ENCODE measurements at regions not wholly inside any gene's neighbourhood (a gene's known extent, or its start where the extent isn't known, plus 50 kb on each side); places are given as distances from the start of the nearest gene placed in this dataset.

DNA sequence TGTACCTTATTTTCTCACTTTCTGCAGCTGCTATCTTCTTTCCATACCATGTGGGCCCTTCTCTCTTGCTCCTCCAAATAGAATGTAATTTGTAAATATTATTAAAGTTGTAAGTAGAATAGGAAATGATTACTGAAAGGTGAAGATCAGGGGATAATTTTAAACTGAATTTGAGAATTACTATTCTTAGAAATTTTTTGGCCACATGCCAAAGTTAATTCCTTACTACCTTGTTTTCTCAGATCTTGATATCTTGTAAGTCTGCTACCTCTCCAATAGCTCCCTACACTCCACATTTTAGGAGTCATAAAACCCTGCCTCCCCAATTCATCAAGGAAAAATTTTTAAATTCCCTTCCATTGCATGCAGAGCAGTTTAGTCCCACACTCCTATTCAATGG, 442.7 kb downstream of the SATB2 start:
- Mint-ChIP-seq H3K27me3 (no peaks in the 10 kb centered on the region), H3K4me3 (no peak overlapping the region)

DNA sequence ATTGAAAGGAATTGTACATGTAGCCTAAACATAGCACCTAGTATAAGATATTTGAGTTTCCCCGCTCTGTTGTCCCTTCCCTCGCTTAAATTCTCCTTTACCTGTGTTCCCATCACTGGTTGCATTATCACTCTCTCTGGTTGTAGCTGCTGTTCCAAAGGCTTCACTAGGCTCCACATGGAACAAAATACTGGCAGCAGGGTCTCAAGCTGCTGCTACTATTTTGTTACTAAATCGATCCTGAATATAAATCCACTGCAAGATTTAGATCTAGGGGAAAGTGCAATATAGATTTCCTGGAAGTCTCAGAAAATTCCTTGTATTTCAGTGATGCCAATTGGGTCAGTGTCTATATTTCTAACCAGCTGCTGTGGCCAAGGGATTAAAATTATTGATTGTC, 443.5 kb downstream of the SATB2 start:
- H3K36me3 Mint-ChIP-seq, result no peaks in the 10 kb centered on the region
- no peaks in the 10 kb centered on the region for H3K9me3 Mint-ChIP-seq
- no peak overlapping the region for H3K27ac Mint-ChIP-seq
- H3K4me3 Mint-ChIP-seq, result no peak overlapping the region
- no peaks in the 10 kb centered on the region for H3K4me1 Mint-ChIP-seq
- H3K27me3 Mint-ChIP-seq, result no peaks in the 10 kb centered on the region

More for the DNA sequence above, 442.7 kb downstream of the SATB2 start:
- H3K4me1 Mint-ChIP-seq, result no peaks in the 10 kb centered on the region
- H3K36me3 Mint-ChIP-seq, result no peaks in the 10 kb centered on the region
- H3K9me3 Mint-ChIP-seq, result no peaks in the 10 kb centered on the region
- no peak overlapping the region for H3K27ac Mint-ChIP-seq

DNA sequence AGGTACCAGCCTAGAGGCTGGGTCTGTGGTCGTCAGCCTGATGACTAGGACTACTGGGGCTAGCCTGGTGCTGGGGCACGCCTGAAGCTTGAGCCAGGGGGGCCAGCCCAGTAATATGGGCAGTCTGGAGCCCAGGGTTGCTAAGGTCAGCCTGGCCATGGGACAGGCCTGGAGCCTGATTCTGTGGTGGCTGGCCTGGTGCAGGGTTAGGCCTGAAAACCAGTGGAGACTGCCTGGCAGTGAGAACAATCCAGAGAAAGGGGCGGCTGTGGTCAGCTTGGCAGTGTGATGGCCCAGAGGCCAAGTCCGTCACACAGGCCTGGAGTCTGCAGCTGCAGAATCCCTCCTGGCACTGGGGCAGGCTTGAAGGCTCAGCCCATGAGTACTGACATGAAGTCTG, 445.8 kb downstream of the SATB2 start:
- Mint-ChIP-seq H3K36me3 (no peaks in the 10 kb centered on the region), H3K27me3 (no peaks in the 10 kb centered on the region), H3K9me3 (no peaks in the 10 kb centered on the region), H3K4me3 (no peak overlapping the region), H3K27ac (no peak overlapping the region), H3K4me1 (no peaks in the 10 kb centered on the region)

DNA sequence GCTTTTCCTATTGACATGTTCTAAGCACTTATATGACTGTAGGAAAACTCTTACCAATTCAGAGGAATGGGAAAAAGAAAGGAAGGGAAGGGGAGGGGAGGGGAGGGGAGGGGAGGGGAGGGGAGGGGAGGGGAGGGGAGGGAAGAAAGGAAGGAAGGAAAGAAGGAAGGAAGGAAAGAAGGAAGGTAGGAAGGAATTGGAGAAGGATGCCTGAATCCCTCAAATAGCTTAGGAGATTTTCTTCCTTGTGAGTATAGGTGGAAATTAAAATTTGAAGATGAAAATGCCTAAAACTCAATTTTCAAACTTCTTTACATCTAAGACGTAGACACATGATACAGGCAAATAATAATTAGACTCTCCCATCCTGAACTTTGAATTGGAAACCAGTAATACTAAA, 463.1 kb downstream of the SATB2 start:
- Mint-ChIP-seq H3K36me3 (no peaks in the 10 kb centered on the region), H3K27ac (no peak overlapping the region), H3K27me3 (no peaks in the 10 kb centered on the region), H3K4me3 (no peak overlapping the region), H3K9me3 (no peaks in the 10 kb centered on the region), H3K4me1 (no peaks in the 10 kb centered on the region)

DNA sequence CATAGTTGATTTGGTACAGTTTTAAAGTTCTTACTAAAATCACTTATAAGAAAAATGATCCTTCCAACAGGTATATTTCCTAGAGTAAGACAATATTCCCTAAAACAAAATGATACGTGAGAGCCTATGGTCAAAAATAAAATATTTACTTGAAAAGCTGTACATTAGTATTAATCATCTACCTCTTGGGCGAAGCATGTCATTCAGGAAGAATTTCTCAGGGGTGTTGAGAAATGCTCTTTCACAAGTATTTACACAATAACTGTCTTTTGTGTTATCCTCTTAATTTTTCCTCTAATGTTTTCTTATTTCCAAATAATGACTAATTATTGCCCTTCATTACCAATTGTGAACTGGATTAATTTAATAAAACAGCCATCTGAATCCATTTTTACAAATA, 466.3 kb downstream of the SATB2 start:
- no peaks in the 10 kb centered on the region for H3K9me3 Mint-ChIP-seq
- H3K27me3 Mint-ChIP-seq, result no peaks in the 10 kb centered on the region
- H3K27ac Mint-ChIP-seq, result no peak overlapping the region
- H3K4me1 Mint-ChIP-seq, result no peaks in the 10 kb centered on the region
- no peak overlapping the region for H3K4me3 Mint-ChIP-seq
- no peaks in the 10 kb centered on the region for H3K36me3 Mint-ChIP-seq

DNA sequence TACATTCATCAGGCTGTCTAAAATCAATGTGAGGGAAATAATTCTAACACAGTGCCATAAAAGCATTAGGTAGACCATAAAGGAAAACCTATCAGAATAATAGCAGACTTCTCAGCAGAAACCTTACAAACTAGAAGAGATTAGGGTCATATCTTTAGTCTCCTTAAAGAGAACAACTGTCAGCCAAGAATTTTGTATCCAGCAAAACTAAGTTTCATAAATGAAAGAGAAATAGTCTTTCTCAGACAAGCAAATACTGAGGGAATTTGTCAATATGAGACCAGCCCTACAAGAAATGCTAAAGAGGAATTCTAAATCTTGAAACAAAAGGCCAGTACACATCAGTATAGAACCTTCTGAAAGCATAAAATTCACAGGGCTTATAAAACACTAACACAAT, 482.0 kb downstream of the SATB2 start:
- Mint-ChIP-seq H3K27me3 (no peaks in the 10 kb centered on the region), H3K27ac (no peak overlapping the region), H3K4me3 (no peak overlapping the region), H3K4me1 (no peaks in the 10 kb centered on the region), H3K36me3 (no peaks in the 10 kb centered on the region), H3K9me3 (peaks cover 24% of the 10 kb centered on the region)

DNA sequence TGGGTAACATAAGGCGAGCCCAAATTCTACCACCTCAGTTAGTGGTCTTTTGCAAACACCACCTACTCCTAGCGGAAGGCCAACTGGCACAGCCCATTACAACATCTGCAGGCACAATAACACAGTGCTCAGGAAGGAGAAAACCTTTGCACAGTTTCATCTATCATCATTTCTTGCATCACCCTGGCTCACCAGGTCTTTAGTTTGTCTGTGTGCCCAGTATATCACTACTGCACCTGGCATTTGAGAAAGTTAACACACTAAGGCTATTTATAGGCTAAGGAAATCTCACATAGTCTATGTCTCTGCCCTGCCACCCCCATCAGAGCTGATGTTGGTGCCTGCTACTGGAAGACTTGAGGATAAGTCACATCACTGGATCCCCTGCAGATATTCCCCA, 484.0 kb downstream of the SATB2 start:
- H3K27ac Mint-ChIP-seq, result no peak overlapping the region
- no peaks in the 10 kb centered on the region for H3K4me1 Mint-ChIP-seq
- H3K36me3 Mint-ChIP-seq, result no peaks in the 10 kb centered on the region
- no peak overlapping the region for H3K4me3 Mint-ChIP-seq
- no peaks in the 10 kb centered on the region for H3K27me3 Mint-ChIP-seq
- H3K9me3 Mint-ChIP-seq, result peaks cover 24% of the 10 kb centered on the region

DNA sequence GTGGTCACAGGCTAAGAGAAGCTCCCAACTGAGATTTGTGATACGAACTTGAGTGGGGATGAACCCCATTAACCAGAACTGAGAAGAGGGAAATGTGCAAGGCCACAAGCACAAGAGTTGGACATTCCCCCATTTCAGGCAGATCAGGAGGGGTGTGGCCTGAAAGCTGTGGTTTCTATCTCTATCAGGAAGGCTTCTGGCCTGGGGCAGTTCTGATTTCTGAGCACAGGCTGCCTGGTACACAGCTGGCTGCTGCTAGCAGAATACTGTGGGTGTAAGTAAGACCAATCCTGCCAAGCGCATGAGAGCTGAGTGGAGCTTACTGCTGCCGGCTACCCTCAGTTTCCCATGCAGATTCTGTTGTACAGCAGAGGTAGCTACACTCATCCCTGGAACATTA, 484.6 kb downstream of the SATB2 start:
- Mint-ChIP-seq H3K4me1 (no peaks in the 10 kb centered on the region), H3K36me3 (no peaks in the 10 kb centered on the region), H3K4me3 (no peak overlapping the region), H3K27ac (no peak overlapping the region), H3K27me3 (no peaks in the 10 kb centered on the region), H3K9me3 (peaks cover 20% of the 10 kb centered on the region)

DNA sequence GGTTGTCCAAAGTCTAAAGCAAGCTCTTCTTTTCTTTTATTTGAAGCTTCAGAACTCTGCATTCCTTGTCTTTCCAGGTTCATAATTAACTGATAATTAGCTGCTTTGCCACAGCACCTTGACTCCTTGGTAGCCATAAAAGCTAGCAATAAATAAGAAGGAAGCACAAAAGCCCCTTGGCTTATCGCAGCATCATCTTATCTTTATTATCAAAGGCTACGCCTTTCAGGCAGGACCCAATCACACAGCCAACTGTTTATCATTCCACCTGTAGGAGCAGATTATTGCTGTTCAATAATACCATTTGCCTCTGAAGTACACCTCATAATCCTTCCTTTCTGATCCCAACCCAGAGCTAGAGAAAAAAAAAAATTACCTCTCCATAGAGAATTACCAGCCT, 489.2 kb downstream of the SATB2 start:
- no peaks in the 10 kb centered on the region for H3K36me3 Mint-ChIP-seq
- H3K27me3 Mint-ChIP-seq, result no peaks in the 10 kb centered on the region
- peaks cover under 1% of the 10 kb centered on the region for H3K9me3 Mint-ChIP-seq
- no peak overlapping the region for H3K4me3 Mint-ChIP-seq
- H3K4me1 Mint-ChIP-seq, result no peaks in the 10 kb centered on the region
- H3K27ac Mint-ChIP-seq, result no peak overlapping the region

DNA sequence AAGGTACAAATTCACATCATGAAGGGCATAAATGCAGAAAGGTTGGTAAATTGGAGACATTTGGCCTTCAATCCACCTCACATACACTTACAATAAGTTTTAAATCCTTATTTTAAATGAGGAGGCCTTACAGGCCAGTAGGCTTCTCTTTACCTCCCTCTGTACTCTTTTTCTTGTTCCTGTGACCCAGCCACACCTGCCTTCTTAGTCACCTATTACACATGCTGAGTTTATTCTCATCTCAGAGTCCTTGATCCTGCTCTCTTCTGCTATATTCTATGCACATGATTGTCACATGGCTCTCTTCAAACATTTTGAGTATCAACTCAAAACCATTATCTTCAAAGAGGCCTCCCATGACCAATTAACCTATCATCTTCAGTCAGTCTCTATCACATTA, 491.5 kb downstream of the SATB2 start:
- H3K27ac Mint-ChIP-seq, result no peak overlapping the region
- no peak overlapping the region for H3K4me3 Mint-ChIP-seq
- H3K36me3 Mint-ChIP-seq, result no peaks in the 10 kb centered on the region
- peaks cover 5% of the 10 kb centered on the region for H3K9me3 Mint-ChIP-seq
- no peaks in the 10 kb centered on the region for H3K4me1 Mint-ChIP-seq
- no peaks in the 10 kb centered on the region for H3K27me3 Mint-ChIP-seq

DNA sequence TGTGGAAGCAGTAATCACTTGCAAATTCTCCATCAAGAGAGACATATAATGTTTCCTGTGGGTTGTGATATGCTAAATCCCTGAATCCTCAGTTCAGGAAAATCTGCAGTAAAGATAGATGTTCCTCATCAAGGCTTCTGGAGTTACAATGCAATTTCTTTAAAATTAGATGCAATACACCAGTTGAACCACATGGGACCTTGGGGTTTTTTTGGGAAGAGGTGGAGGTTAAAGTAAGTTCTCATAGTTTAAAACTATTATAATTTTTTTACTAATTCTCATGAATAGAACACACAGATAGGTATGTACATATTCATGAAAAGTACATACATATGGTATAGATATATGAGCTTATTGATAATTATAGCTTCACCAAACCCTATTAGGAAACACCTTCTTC, 496.2 kb downstream of the SATB2 start:
- Mint-ChIP-seq H3K4me1 (no peaks in the 10 kb centered on the region), H3K9me3 (peaks cover 5% of the 10 kb centered on the region), H3K36me3 (no peaks in the 10 kb centered on the region), H3K4me3 (no peak overlapping the region), H3K27me3 (no peaks in the 10 kb centered on the region), H3K27ac (no peak overlapping the region)

DNA sequence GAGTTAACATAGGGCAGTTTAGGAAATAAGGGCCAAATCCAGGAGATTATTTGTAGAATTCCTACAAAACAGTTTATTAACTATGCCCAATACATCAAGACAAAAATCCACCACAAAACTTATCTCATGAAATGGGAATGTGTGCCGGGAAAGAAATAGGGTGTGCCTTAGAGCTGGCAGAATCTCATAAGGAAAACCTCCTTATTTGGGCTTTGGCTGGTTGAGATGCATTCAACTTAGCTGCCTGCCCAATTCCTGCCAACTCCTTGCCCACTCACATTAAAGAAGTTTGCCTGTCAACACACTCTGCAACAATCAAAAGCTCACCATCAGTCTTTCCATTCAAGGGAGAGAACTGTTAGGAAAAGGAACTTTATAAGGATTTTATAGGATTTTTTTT, 500.6 kb downstream of the SATB2 start:
- no peak overlapping the region for H3K27ac Mint-ChIP-seq
- no peaks in the 10 kb centered on the region for H3K27me3 Mint-ChIP-seq
- no peak overlapping the region for H3K4me3 Mint-ChIP-seq
- H3K4me1 Mint-ChIP-seq, result no peaks in the 10 kb centered on the region
- no peaks in the 10 kb centered on the region for H3K36me3 Mint-ChIP-seq
- no peaks in the 10 kb centered on the region for H3K9me3 Mint-ChIP-seq

DNA sequence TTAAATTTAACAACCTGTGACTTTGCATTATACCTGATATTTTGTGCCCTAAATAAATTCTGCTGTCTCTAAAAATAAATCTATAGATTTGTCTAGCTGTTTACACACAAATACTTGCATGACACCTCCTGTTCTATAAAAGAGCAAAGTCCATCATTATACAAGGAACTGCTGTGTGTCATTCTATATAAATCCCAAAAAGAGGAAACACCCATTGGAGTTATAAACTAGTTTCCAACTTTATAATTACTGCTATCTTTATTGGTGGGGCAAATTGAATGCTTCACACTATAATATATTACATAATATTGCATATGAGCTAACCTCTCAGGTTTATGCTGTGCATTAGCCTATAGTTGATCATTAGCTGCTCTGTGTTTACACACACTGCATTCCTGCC, 504.4 kb downstream of the SATB2 start:
- H3K27me3 Mint-ChIP-seq, result no peaks in the 10 kb centered on the region
- no peaks in the 10 kb centered on the region for H3K4me1 Mint-ChIP-seq
- H3K4me3 Mint-ChIP-seq, result no peak overlapping the region

DNA sequence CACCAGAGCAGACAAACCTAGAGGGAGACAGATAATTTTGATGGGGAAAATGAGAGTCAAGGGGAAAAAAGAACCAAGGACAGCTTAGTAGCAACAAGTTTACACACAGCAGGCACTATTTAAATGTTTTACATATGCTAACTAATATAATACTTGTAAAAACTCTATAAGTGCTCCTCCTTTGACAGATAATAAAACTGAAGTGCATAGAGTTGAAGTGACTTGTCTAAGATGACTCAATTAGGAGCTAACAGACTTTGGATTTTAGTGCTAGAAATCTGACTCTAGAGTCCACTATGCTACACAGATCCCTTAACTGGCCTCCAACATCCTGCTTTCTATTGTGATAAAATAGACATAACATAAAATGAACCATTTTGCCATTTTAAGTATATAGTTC, 506.9 kb downstream of the SATB2 start:
- H3K27ac Mint-ChIP-seq, result no peak overlapping the region
- H3K4me1 Mint-ChIP-seq, result no peaks in the 10 kb centered on the region
- no peaks in the 10 kb centered on the region for H3K27me3 Mint-ChIP-seq
- no peaks in the 10 kb centered on the region for H3K36me3 Mint-ChIP-seq
- H3K9me3 Mint-ChIP-seq, result no peaks in the 10 kb centered on the region
- no peak overlapping the region for H3K4me3 Mint-ChIP-seq

More for the DNA sequence above, 504.4 kb downstream of the SATB2 start:
- Mint-ChIP-seq H3K9me3 (no peaks in the 10 kb centered on the region), H3K36me3 (no peaks in the 10 kb centered on the region), H3K27ac (no peak overlapping the region)

DNA sequence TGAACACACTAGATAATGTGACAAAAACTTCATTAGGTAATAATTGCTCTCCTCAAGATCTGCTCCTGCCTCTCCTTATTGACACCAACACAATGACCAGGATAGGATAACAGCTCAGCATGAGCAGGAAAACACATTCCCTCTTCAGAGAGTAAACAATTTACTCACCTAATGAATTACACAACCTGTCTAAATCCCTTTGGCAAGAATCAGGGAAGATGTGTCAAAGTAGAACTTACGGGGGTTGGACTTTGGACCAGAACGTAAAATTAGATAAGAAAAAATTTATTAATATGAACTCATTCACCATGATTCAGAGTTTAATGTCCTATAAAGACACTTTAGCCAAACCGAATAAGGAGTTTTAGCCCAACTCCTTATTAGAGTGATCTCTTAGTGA, 512.2 kb downstream of the SATB2 start:
- Mint-ChIP-seq H3K9me3 (no peaks in the 10 kb centered on the region), H3K27ac (no peak overlapping the region), H3K36me3 (no peaks in the 10 kb centered on the region), H3K27me3 (no peaks in the 10 kb centered on the region), H3K4me3 (no peak overlapping the region), H3K4me1 (no peaks in the 10 kb centered on the region)

DNA sequence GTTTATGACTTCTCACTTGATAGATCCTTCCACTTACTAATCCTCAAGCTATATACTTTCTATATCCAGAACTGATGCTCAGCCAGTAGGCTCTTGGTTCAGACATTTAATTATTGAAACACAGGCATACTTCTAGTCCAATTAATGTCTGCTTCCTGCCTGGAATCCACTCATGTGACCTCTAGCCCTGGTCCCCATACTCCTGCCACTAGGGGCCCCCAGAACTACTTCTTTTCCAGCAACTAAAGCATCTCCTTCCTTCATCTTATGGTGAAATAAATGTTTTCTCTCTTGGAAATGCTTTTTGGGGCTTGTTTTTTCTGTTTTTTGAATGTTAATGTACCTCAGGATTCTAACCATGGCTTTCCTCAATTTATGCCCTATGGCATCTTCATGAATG, 527.6 kb downstream of the SATB2 start:
- H3K9me3 Mint-ChIP-seq, result peaks cover 13% of the 10 kb centered on the region
- no peak overlapping the region for H3K4me3 Mint-ChIP-seq
- no peaks in the 10 kb centered on the region for H3K4me1 Mint-ChIP-seq
- no peaks in the 10 kb centered on the region for H3K36me3 Mint-ChIP-seq
- no peaks in the 10 kb centered on the region for H3K27me3 Mint-ChIP-seq
- no peak overlapping the region for H3K27ac Mint-ChIP-seq

DNA sequence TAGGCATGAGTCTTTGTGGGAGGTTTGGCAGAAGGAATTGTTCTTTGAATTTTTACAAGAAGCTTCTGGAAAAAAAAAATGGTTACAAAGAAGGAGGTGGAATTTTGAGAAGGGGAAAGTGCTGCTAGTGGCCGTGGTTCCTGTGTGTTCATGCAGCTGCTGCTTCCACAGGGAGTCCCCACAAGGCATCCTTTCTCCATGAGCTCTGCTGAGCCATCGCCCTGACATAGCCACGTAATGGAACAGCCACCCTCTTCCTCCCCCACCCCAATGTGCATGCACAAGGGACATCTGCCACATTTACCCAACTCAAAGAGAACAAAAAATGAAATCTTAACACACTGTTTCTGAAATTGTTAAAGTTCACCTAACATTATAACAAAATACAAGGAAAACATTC, 529.7 kb downstream of the SATB2 start:
- Mint-ChIP-seq H3K4me3 (no peak overlapping the region), H3K36me3 (no peaks in the 10 kb centered on the region), H3K4me1 (no peaks in the 10 kb centered on the region), H3K9me3 (peaks cover 9% of the 10 kb centered on the region), H3K27ac (no peak overlapping the region), H3K27me3 (no peaks in the 10 kb centered on the region)
